Ishikawa (cell line): ENCODE measurements at regions not wholly inside any gene's neighbourhood (a gene's known extent, or its start where the extent isn't known, plus 50 kb on each side); places are given as distances from the start of the nearest gene placed in this dataset.

ENCODE experiments used
- RAD21 ChIP-seq: IDR thresholded peaks from 2 replicates; pipeline ENCODE4 v1.6.1; 2012; ENCODE audit warnings: low read depth
- TAF1 ChIP-seq: IDR thresholded peaks from 2 replicates; pipeline ENCODE4 v1.6.1; 2012; ENCODE audit warnings: low read depth, mild to moderate bottlenecking
- ZBTB7A ChIP-seq: IDR thresholded peaks from 2 replicates; pipeline ENCODE4 v1.6.1; 2012; ENCODE audit warnings: low read depth

DNA sequence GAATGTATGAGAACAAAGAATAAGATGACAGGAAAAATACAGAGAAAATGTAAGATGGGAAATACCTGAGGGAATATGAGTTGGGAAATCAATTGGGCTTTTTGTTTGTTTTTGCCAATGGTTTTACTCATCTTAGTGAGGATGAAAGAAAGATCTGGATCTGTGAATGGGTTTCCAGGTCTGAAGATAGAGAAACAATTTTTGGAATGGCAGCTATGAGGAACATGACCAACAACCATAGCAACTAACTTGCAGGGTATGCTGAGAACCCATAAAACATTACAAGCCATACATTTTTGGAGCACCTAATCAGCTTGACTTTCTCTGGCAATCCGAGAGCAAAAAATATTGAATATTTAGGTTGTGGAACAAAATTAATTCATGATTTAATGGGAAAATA is 290.0 kb downstream of the KCTD12 start:
- TF ChIP-seq TAF1 (no peak), ZBTB7A (no peak), RAD21 (no peak)
